GM12878 (cell line): ENCODE measurements at regions not wholly inside any gene's neighbourhood (a gene's known extent, or its start where the extent isn't known, plus 50 kb on each side); places are given as distances from the start of the nearest gene placed in this dataset.

Experiments
- BACH1 ChIP-seq: fragments of 450-650 bp; IDR thresholded peaks from 2 replicates; pipeline ENCODE4 v1.6.1; 2017; ENCODE audit warnings: mild to moderate bottlenecking, borderline replicate concordance
- CBX3 ChIP-seq: fragments of 200-600 bp; sonication (generic); IDR thresholded peaks from 2 replicates; pipeline ENCODE4 v1.6.1; 2016; ENCODE audit warnings: low read depth, borderline replicate concordance
- CEBPZ ChIP-seq: fragments of 150-350 bp; IDR thresholded peaks from 2 replicates; pipeline ENCODE4 v1.6.1; 2016; ENCODE audit warnings: low read depth, low read length
- E4F1 ChIP-seq: fragments of 450-650 bp; IDR thresholded peaks from 2 replicates; pipeline ENCODE4 v1.6.1; 2018; ENCODE audit warnings: borderline replicate concordance, mild to moderate bottlenecking; ENCODE audit not compliant: partially characterized antibody
- FOXM1 ChIP-seq: IDR thresholded peaks from 2 replicates; pipeline ENCODE4 v1.6.1; 2012; ENCODE audit warnings: low read depth, mild to moderate bottlenecking, inconsistent platforms, low read length, moderate library complexity
- KDM1A ChIP-seq: fragments of 200-600 bp; sonication (generic); IDR thresholded peaks from 2 replicates; pipeline ENCODE4 v1.6.1; 2016; ENCODE audit warnings: borderline replicate concordance
- MAX ChIP-seq: IDR thresholded peaks from 2 replicates; pipeline ENCODE4 v1.6.1; 2012; ENCODE audit warnings: low read depth, low read length, improper control_type of control experiment
- MEF2B ChIP-seq: fragments of 450-650 bp; IDR thresholded peaks from 2 replicates; pipeline ENCODE4 v1.6.1; 2018; ENCODE audit warnings: mild to moderate bottlenecking, moderate library complexity; ENCODE audit not compliant: partially characterized antibody, poor library complexity, severe bottlenecking
- MXI1 ChIP-seq: fragments of 150-350 bp; IDR thresholded peaks from 2 replicates; pipeline ENCODE4 v1.6.1; 2011; ENCODE audit warnings: low read depth, mild to moderate bottlenecking, inconsistent platforms, low read length, improper control_type of control experiment
- NFYA ChIP-seq: IDR thresholded peaks from 2 replicates; pipeline ENCODE4 v1.6.1; 2011; ENCODE audit warnings: low read depth, mild to moderate bottlenecking, low read length, improper control_type of control experiment, borderline replicate concordance
- PAX5 ChIP-seq: IDR thresholded peaks from 2 replicates; pipeline ENCODE4 v1.6.1; 2011; ENCODE audit warnings: low read depth, low read length, borderline replicate concordance
- POLR2A ChIP-seq: IDR thresholded peaks from 2 replicates; pipeline ENCODE4 v1.6.1; 2011; ENCODE audit warnings: low read depth, mild to moderate bottlenecking, low read length
- RUNX3 ChIP-seq: IDR thresholded peaks from 2 replicates; pipeline ENCODE4 v1.6.1; 2012; ENCODE audit warnings: low read length, inconsistent platforms
- SMARCA5 ChIP-seq: fragments of 450-650 bp; IDR thresholded peaks from 2 replicates; pipeline ENCODE4 v1.6.1; 2017; ENCODE audit warnings: mild to moderate bottlenecking
- SREBF2 ChIP-seq: IDR thresholded peaks from 2 replicates; pipeline ENCODE4 v1.6.1; 2012; ENCODE audit warnings: mild to moderate bottlenecking, low read length
- STAT1 ChIP-seq: fragments of 450-650 bp; conservative IDR thresholded peaks from 2 replicates; pipeline ENCODE4 v1.6.1; 2014; ENCODE audit warnings: antibody characterized with exemption, mild to moderate bottlenecking
- SUZ12 ChIP-seq: fragments of 200-600 bp; sonication (generic); IDR thresholded peaks from one replicate; pipeline ENCODE4 v1.6.1; 2018; ENCODE audit warnings: antibody characterized with exemption, mild to moderate bottlenecking; ENCODE audit not compliant: unreplicated experiment
- TCF3 ChIP-seq: IDR thresholded peaks from 2 replicates; pipeline ENCODE4 v1.6.1; 2012; ENCODE audit warnings: low read depth, mild to moderate bottlenecking, low read length, borderline replicate concordance; ENCODE audit not compliant: insufficient read depth
- TCF7 ChIP-seq: IDR thresholded peaks from 2 replicates; pipeline ENCODE4 v1.6.1; 2014; ENCODE audit warnings: antibody characterized with exemption, borderline replicate concordance
- YY1 ChIP-seq: IDR thresholded peaks from 2 replicates; pipeline ENCODE4 v1.6.1; 2011; ENCODE audit warnings: low read depth, mild to moderate bottlenecking, low read length
- ZNF274 ChIP-seq: IDR thresholded peaks from one replicate; pipeline ENCODE4 v1.8.0; 2011; ENCODE audit not compliant: insufficient read length, insufficient read depth
- TF ChIP-seq, protein P1 (sequence below): fragments of 450-650 bp; formaldehyde crosslinking; IDR thresholded peaks from 2 replicates; pipeline ENCODE4 v1.4.0; 2022; ENCODE audit warnings: mild to moderate bottlenecking, moderate library complexity
- TF ChIP-seq, protein P2 (sequence below): fragments of 150-350 bp; IDR thresholded peaks from 2 replicates; pipeline ENCODE4 v1.6.1; 2014; ENCODE audit warnings: mild to moderate bottlenecking, low read depth, low read length

DNA sequence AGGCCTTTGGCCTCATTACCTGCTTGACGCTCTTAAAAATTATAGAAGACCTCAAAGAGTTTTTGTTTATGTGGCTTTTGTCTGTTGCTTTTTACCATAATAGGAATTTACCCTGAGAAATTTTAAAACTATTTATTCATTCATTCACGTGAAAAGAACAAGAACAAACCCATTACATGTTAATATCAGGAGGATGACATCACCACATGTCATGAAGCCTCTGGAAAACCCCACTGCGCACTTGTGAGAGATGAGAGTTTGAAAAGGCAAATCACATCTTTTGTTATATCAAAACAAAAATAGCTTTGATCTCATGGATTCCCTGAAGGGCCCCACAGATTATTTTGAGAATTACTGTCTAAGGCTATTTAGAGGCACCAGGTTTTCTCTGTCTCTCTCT lies 61.3 kb upstream of the EYA2 start (continued):
- TF ChIP-seq, protein P1, sequence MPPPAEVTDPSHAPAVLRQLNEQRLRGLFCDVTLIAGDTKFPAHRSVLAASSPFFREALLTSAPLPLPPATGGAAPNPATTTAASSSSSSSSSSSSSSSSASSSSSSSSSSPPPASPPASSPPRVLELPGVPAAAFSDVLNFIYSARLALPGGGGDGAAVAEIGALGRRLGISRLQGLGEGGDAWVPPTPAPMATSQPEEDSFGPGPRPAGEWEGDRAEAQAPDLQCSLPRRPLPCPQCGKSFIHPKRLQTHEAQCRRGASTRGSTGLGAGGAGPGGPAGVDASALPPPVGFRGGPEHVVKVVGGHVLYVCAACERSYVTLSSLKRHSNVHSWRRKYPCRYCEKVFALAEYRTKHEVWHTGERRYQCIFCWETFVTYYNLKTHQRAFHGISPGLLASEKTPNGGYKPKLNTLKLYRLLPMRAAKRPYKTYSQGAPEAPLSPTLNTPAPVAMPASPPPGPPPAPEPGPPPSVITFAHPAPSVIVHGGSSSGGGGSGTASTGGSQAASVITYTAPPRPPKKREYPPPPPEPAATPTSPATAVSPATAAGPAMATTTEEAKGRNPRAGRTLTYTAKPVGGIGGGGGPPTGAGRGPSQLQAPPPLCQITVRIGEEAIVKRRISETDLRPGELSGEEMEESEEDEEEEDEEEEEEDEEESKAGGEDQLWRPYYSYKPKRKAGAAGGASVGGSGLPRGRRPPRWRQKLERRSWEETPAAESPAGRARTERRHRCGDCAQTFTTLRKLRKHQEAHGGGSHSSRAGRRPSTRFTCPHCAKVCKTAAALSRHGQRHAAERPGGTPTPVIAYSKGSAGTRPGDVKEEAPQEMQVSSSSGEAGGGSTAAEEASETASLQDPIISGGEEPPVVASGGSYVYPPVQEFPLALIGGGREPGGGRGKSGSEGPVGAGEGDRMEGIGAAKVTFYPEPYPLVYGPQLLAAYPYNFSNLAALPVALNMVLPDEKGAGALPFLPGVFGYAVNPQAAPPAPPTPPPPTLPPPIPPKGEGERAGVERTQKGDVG, result no peak
- TF ChIP-seq SREBF2 (no peak), NFYA (no peak), FOXM1 (peak; percentile 44; the same call in 1 of the 2 replicates), YY1 (no peak), MAX (no peak), SMARCA5 (no peak), TCF7 (no peak), POLR2A (no peak), TCF3 (no peak), CBX3 (no peak), KDM1A (no peak), MXI1 (no peak), STAT1 (no peak), RUNX3 (peak; percentile 47; the same call in 1 of the 2 replicates), ZNF274 (no peak), MEF2B (no peak), E4F1 (no peak), SUZ12 (no peak), PAX5 (no peak), BACH1 (no peak), CEBPZ (no peak)
- TF ChIP-seq, protein P2, sequence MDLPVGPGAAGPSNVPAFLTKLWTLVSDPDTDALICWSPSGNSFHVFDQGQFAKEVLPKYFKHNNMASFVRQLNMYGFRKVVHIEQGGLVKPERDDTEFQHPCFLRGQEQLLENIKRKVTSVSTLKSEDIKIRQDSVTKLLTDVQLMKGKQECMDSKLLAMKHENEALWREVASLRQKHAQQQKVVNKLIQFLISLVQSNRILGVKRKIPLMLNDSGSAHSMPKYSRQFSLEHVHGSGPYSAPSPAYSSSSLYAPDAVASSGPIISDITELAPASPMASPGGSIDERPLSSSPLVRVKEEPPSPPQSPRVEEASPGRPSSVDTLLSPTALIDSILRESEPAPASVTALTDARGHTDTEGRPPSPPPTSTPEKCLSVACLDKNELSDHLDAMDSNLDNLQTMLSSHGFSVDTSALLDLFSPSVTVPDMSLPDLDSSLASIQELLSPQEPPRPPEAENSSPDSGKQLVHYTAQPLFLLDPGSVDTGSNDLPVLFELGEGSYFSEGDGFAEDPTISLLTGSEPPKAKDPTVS, result no peak
